Stomach smooth muscle (tissue), 2 donors: ENCODE measurements at regions not wholly inside any gene's neighbourhood (a gene's known extent, or its start where the extent isn't known, plus 50 kb on each side); places are given as distances from the start of the nearest gene placed in this dataset.

Source experiments
- H3K27ac ChIP-seq: one replicate; pipeline ENCODE4 v1.7.0; 2013; ENCODE audit warnings: mild to moderate bottlenecking, low read length, inconsistent platforms
- H3K27me3 ChIP-seq, 2 donors: one replicate each; pipeline ENCODE4 v1.7.0; 2013; ENCODE audit warnings: low read length in 2 of 2; ENCODE audit not compliant: insufficient read depth in 2 of 2, control insufficient read depth in 1 of 2
- H3K36me3 ChIP-seq, 2 donors: one replicate each; pipeline ENCODE4 v1.7.0; 2013; ENCODE audit warnings: low read length in 2 of 2; ENCODE audit not compliant: control insufficient read depth in 2 of 2, insufficient read depth in 2 of 2
- H3K4me1 ChIP-seq: one replicate; pipeline ENCODE4 v1.7.0; 2013; ENCODE audit warnings: low read length; ENCODE audit not compliant: control insufficient read depth, insufficient read depth
- H3K4me3 ChIP-seq, 2 donors: one replicate each; pipeline ENCODE4 v1.7.0; 2013; ENCODE audit warnings: low read length in 2 of 2
- H3K9ac ChIP-seq, 2 donors: one replicate each; pipeline ENCODE4 v1.7.0; 2013; ENCODE audit warnings: low read length in 2 of 2, mild to moderate bottlenecking in 1 of 2
- H3K9me3 ChIP-seq, 2 donors: one replicate each; pipeline ENCODE4 v1.7.0; 2013; ENCODE audit warnings: low read length in 2 of 2; ENCODE audit not compliant: control insufficient read depth in 2 of 2
- donor health status: healthy.
- donor health status: Pancreatic carcinoma.

- Histone ChIP-seq H3K9ac (no peak overlapping the region), H3K27ac (no peak overlapping the region), H3K9me3 (no peaks in the 10 kb centered on the region), H3K27me3 (no peaks in the 10 kb centered on the region), H3K4me3 (no peak overlapping the region), H3K4me1 (no peaks in the 10 kb centered on the region), H3K36me3 (no peaks in the 10 kb centered on the region)
Measured at GRCh38 chr13:31962731-31963370, 68.7 kb upstream of the FRY start.

DNA sequence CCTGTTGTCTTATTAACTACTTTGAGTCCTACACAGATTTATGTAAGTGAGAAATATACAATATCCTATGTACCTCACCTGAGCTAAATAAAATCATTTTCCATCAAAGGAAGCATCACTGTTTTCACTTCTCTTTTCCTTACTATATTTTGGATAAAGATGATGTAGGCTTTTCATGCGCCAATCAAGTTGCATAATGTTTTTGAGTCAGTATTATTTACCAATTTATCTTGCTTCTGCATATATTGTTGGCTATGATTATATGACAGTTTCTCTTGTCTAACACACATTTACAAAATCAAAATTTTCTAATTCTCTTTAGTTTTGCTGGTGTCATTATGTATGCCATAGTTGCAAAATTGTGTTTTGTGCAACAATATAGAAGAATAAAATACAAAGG, 67.9 kb upstream of the FRY start:
- Histone ChIP-seq H3K9ac (no peak overlapping the region), H3K27ac (no peak overlapping the region), H3K9me3 (no peaks in the 10 kb centered on the region), H3K4me1 (no peaks in the 10 kb centered on the region), H3K4me3 (no peak overlapping the region), H3K36me3 (no peaks in the 10 kb centered on the region), H3K27me3 (no peaks in the 10 kb centered on the region)

DNA sequence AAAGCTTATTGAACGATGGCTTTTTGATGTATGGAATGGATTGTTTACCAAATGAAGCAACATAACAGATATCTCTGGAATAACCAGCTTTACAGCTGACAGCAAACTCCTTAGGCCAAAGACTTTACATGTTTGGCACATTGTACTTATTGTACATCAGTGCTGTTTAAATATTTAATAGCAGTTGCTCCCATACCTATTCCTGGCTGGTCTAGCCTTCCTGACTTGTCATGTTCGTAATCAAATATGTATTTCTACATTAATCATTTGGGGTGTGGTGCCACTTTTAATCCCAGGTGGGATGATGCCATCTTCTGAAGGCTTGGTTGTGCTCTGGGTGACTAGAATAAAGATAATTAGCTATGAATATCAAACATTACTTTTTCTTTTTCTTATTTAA, 67.4 kb upstream of the FRY start:
- Histone ChIP-seq H3K27me3 (no peaks in the 10 kb centered on the region), H3K9ac (no peak overlapping the region), H3K9me3 (no peaks in the 10 kb centered on the region), H3K27ac (no peak overlapping the region), H3K4me1 (no peaks in the 10 kb centered on the region), H3K4me3 (no peak overlapping the region), H3K36me3 (no peaks in the 10 kb centered on the region)

GRCh38 chr13:31965361-31966066, 66.1 kb upstream of the FRY start:
- no peak overlapping the region for H3K9ac ChIP-seq
- H3K36me3 ChIP-seq = no peaks in the 10 kb centered on the region
- H3K4me3 ChIP-seq = no peak overlapping the region
- H3K9me3 ChIP-seq = no peaks in the 10 kb centered on the region
- H3K27me3 ChIP-seq = no peaks in the 10 kb centered on the region
- H3K27ac ChIP-seq = no peak overlapping the region
- no peaks in the 10 kb centered on the region for H3K4me1 ChIP-seq

DNA sequence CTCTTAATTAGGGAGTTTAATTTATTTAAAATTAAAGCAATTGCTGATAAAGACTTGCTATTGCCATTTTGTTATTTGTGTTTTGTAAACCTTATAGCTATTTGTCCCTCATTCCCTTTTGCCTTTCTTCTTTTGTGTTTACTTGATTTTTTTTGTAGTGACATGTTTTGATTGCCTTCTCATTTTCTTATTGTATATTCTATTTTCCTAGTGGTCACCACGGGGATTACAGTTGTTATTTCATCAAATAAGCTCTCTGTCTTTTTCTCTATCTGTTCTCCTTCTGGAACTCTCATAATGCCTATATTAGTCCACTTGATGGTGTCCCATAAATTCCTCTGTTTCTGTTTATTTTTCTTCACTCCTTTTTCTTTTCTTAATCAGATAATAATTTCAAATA, 64.4 kb upstream of the FRY start:
- Histone ChIP-seq H3K4me1 (no peaks in the 10 kb centered on the region), H3K36me3 (no peaks in the 10 kb centered on the region), H3K9ac (no peak overlapping the region), H3K27ac (no peak overlapping the region), H3K4me3 (no peak overlapping the region), H3K27me3 (no peaks in the 10 kb centered on the region), H3K9me3 (no peaks in the 10 kb centered on the region)

GRCh38 chr13:31968473-31968872, 63.1 kb upstream of the FRY start:
- H3K4me3 ChIP-seq = no peak overlapping the region
- no peaks in the 10 kb centered on the region for H3K36me3 ChIP-seq
- H3K9me3 ChIP-seq = no peaks in the 10 kb centered on the region
- no peak overlapping the region for H3K9ac ChIP-seq
- no peaks in the 10 kb centered on the region for H3K27me3 ChIP-seq
- H3K4me1 ChIP-seq = no peaks in the 10 kb centered on the region
- no peak overlapping the region for H3K27ac ChIP-seq

GRCh38 chr13:31970231-31970930, 61.2 kb upstream of the FRY start:
- no peaks in the 10 kb centered on the region for H3K27me3 ChIP-seq
- no peak overlapping the region for H3K27ac ChIP-seq
- no peak overlapping the region for H3K9ac ChIP-seq
- H3K4me3 ChIP-seq = no peak overlapping the region
- no peaks in the 10 kb centered on the region for H3K4me1 ChIP-seq
- H3K9me3 ChIP-seq = no peaks in the 10 kb centered on the region
- H3K36me3 ChIP-seq = no peaks in the 10 kb centered on the region

DNA sequence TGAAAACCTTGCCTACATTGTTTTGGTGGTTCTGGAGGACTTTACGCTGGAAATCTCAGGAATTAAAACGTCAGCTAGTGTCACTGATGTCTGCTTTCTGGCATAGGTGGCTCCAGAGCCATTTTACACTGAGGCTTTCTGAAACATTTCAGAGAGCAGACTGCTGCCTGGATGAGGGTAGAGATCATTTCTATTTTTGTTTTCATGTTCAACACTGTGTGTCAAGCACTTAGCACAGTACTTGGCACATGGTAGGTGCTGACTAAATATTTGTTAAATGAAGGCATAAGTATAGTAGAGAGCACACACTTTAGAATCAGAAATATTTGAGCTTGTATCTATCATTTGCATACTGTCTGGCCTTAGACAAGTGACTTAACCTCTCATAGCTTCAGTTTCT, 59.1 kb upstream of the FRY start:
- Histone ChIP-seq H3K4me3 (no peak overlapping the region), H3K27ac (no peak overlapping the region)

GRCh38 chr13:31978021-31978420, 53.6 kb upstream of the FRY start:
- Histone ChIP-seq H3K9ac (no peak overlapping the region), H3K9me3 (no peaks in the 10 kb centered on the region), H3K36me3 (no peaks in the 10 kb centered on the region), H3K27me3 (no peaks in the 10 kb centered on the region), H3K4me1 (no peaks in the 10 kb centered on the region), H3K4me3 (no peak overlapping the region), H3K27ac (no peak overlapping the region)

More for the DNA sequence above, 59.1 kb upstream of the FRY start:
- Histone ChIP-seq H3K9me3 (no peaks in the 10 kb centered on the region), H3K9ac (no peak overlapping the region), H3K4me1 (no peaks in the 10 kb centered on the region), H3K27me3 (no peaks in the 10 kb centered on the region), H3K36me3 (no peaks in the 10 kb centered on the region)

DNA sequence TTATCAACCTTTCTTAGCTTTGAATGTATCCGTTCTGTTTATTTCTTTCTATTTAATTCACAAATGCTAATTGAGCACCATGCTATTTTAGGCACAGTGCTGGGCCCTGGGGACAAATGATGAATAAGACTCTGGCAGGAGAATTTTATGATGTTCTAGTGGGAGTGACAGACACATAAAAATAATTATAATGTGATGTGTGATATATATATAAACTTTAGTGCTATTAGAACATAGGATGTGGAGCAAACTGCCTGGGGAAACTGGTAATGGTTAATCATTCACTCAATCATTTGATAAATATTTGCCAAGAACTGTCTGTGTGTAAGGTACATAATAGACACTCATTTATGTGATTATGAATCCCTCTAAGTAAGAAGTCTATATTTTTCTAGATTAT, 50.7 kb upstream of the FRY start:
- H3K36me3 ChIP-seq = no peaks in the 10 kb centered on the region
- H3K4me1 ChIP-seq = no peaks in the 10 kb centered on the region
- no peaks in the 10 kb centered on the region for H3K27me3 ChIP-seq
- H3K4me3 ChIP-seq = no peak overlapping the region
- no peak overlapping the region for H3K9ac ChIP-seq
- H3K27ac ChIP-seq = no peak overlapping the region
- no peaks in the 10 kb centered on the region for H3K9me3 ChIP-seq
